Kidney epithelial cell (primary cell): ENCODE measurements at regions not wholly inside any gene's neighbourhood (a gene's known extent, or its start where the extent isn't known, plus 50 kb on each side); places are given as distances from the start of the nearest gene placed in this dataset.

Experiments
- DNase-seq: peaks from one replicate; pipeline ENCODE4 v3.0.0-alpha.2; 2010; ENCODE audit warnings: low read depth
- H3K27me3 ChIP-seq: 2 replicates; pipeline ENCODE4 v1.6.0; 2011; ENCODE audit warnings: low read length; ENCODE audit not compliant: control insufficient read depth, insufficient read depth
- H3K36me3 ChIP-seq: 2 replicates; pipeline ENCODE4 v1.5.1; 2011; ENCODE audit warnings: low read length; ENCODE audit not compliant: control insufficient read depth, insufficient read depth
- H3K4me3 ChIP-seq: 2 replicates; pipeline ENCODE4 v1.5.1; 2011; ENCODE audit warnings: low read depth, mild to moderate bottlenecking, control low read depth, low read length
- CTCF ChIP-seq: IDR thresholded peaks from 2 replicates; pipeline ENCODE4 v1.5.1; 2011; ENCODE audit warnings: mild to moderate bottlenecking, moderate library complexity, low read length, control low read depth, inconsistent platforms; ENCODE audit not compliant: insufficient read depth, poor library complexity, severe bottlenecking

GRCh38 chr12:11446372-11446771 is 51.0 kb upstream of the PRB2 start:
- H3K36me3 ChIP-seq: no peaks in the 10 kb centered on the region
- H3K4me3 ChIP-seq: no peak overlapping the region
- no peaks in the 10 kb centered on the region for H3K27me3 ChIP-seq
- TF ChIP-seq CTCF: no peak
- DNase-seq: no peak

GRCh38 chr12:11457996-11458645 is 62.8 kb upstream of the PRB2 start:
- Histone ChIP-seq H3K36me3 (no peaks in the 10 kb centered on the region), H3K27me3 (no peaks in the 10 kb centered on the region), H3K4me3 (no peak overlapping the region)
- no peak for TF ChIP-seq CTCF
- no peak for DNase-seq

GRCh38 chr12:11460343-11461023 is 65.1 kb upstream of the PRB2 start:
- no peak for DNase-seq
- H3K4me3 ChIP-seq: no peak overlapping the region
- H3K27me3 ChIP-seq: no peaks in the 10 kb centered on the region
- TF ChIP-seq CTCF: no peak
- H3K36me3 ChIP-seq: no peaks in the 10 kb centered on the region

GRCh38 chr12:11461433-11461832 is 66.1 kb upstream of the PRB2 start:
- H3K4me3 ChIP-seq: no peak overlapping the region
- TF ChIP-seq CTCF: no peak
- no peak for DNase-seq
- no peaks in the 10 kb centered on the region for H3K36me3 ChIP-seq
- H3K27me3 ChIP-seq: no peaks in the 10 kb centered on the region

- H3K36me3 ChIP-seq: no peaks in the 10 kb centered on the region
- no peaks in the 10 kb centered on the region for H3K27me3 ChIP-seq
- no peak for TF ChIP-seq CTCF
- no peak for DNase-seq
- H3K4me3 ChIP-seq: no peak overlapping the region
Observed at GRCh38 chr12:11477110-11477509, 81.7 kb upstream of the PRB2 start.

GRCh38 chr12:11482955-11483354 is 87.6 kb upstream of the PRB2 start:
- DNase-seq: no peak
- Histone ChIP-seq H3K4me3 (no peak overlapping the region), H3K27me3 (peaks cover 3% of the 10 kb centered on the region), H3K36me3 (no peaks in the 10 kb centered on the region)
- no peak for TF ChIP-seq CTCF
